MCF 10A (cell line): ENCODE measurements at regions not wholly inside any gene's neighbourhood (a gene's known extent, or its start where the extent isn't known, plus 50 kb on each side); places are given as distances from the start of the nearest gene placed in this dataset.

ENCODE experiments used
- BruUV-seq: library from RNA; stranded (reverse); fragments of 400-500 nt; replicated peaks from 2 replicates; lab custom pipeline; 2021; lab: Mats Ljungman, UMichigan
- CTCF ChIA-PET: fragments of 300-600 bp; sonication (Branson Sonifier 250); formaldehyde crosslinking; extraction: SDS; loops from one replicate; lab custom pipeline; 2021; ENCODE audit warnings: antibody characterized with exemption, inconsistent platforms; lab: Yijun Ruan, JAX
- POLR2A ChIA-PET: fragments of 300-600, 350-650 bp; sonication (Branson Sonifier 250); formaldehyde crosslinking; extraction: SDS; loops from one replicate; lab custom pipeline; 2020; ENCODE audit warnings: antibody characterized with exemption, inconsistent platforms; lab: Yijun Ruan, JAX
- DNase-seq: peaks from one replicate; pipeline ENCODE4 v3.0.0-alpha.2; 2018; ENCODE audit not compliant: unreplicated experiment
- H3K27ac Mint-ChIP-seq: one replicate; pipeline ENCODE4 v1.8.0; 2022; ENCODE audit warnings: mild to moderate bottlenecking, low read depth, mixed read lengths; ENCODE audit not compliant: unreplicated experiment
- H3K27me3 Mint-ChIP-seq: one replicate; pipeline ENCODE4 v1.8.0; 2022; ENCODE audit warnings: mixed read lengths; ENCODE audit not compliant: insufficient read depth, unreplicated experiment
- H3K36me3 Mint-ChIP-seq: one replicate; pipeline ENCODE4 v1.8.0; 2022; ENCODE audit warnings: mild to moderate bottlenecking, moderate library complexity, mixed read lengths; ENCODE audit not compliant: insufficient read depth, unreplicated experiment
- H3K4me1 Mint-ChIP-seq: one replicate; pipeline ENCODE4 v1.8.0; 2022; ENCODE audit warnings: mixed read lengths; ENCODE audit not compliant: insufficient read depth, unreplicated experiment
- H3K4me3 Mint-ChIP-seq: one replicate; pipeline ENCODE4 v1.8.0; 2022; ENCODE audit warnings: mild to moderate bottlenecking, moderate library complexity, mixed read lengths; ENCODE audit not compliant: unreplicated experiment
- H3K9me3 Mint-ChIP-seq: one replicate; pipeline ENCODE4 v1.8.0; 2022; ENCODE audit warnings: mixed read lengths; ENCODE audit not compliant: unreplicated experiment
- intact Hi-C: fragments of 100-400 bp; cut with micrococcal nuclease; formaldehyde crosslinking; loops from 2 replicates; pipeline ENCODE4 v1.14.1; 2022
- TF ChIP-seq, protein P1 (sequence below): fragments of 200-600 bp; IDR thresholded peaks from one replicate; pipeline ENCODE4 v1.8.0; 2022; ENCODE audit warnings: antibody characterized with exemption, mild to moderate bottlenecking; ENCODE audit not compliant: unreplicated experiment

DNA sequence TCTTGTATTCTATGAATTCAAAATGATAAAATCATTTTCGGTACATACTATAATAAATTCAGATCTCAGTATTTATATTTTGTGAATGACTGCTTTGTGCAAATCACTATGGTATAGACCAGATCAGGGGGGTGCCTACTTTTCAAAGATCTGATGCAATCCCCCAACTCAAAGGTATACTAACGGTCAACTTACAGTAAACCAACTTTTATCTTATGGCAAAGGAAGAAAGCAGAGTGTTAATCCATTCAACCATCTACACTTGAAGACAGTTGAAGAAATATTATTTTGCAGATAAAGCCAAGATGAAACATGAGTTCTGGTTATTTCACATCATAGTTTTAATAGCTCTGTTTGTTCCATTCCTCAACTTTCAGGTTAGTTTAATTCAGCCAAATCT lies 197.1 kb downstream of the MEX3B start:
- ChIA-PET CTCF (interaction anchor here (0.6 kb wide), 1 partner anchor 623 kb away, joined by 3 read pairs; no protein-coding TSS in a partner anchor), POLR2A (no interaction called here)
- intact Hi-C loops, result no loop called here
- TF ChIP-seq, protein P1, sequence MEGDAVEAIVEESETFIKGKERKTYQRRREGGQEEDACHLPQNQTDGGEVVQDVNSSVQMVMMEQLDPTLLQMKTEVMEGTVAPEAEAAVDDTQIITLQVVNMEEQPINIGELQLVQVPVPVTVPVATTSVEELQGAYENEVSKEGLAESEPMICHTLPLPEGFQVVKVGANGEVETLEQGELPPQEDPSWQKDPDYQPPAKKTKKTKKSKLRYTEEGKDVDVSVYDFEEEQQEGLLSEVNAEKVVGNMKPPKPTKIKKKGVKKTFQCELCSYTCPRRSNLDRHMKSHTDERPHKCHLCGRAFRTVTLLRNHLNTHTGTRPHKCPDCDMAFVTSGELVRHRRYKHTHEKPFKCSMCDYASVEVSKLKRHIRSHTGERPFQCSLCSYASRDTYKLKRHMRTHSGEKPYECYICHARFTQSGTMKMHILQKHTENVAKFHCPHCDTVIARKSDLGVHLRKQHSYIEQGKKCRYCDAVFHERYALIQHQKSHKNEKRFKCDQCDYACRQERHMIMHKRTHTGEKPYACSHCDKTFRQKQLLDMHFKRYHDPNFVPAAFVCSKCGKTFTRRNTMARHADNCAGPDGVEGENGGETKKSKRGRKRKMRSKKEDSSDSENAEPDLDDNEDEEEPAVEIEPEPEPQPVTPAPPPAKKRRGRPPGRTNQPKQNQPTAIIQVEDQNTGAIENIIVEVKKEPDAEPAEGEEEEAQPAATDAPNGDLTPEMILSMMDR, result no peak
- Mint-ChIP-seq H3K4me3 (no peak overlapping the region), H3K9me3 (no peaks in the 10 kb centered on the region), H3K4me1 (no peaks in the 10 kb centered on the region), H3K27ac (no peak overlapping the region), H3K36me3 (no peaks in the 10 kb centered on the region), H3K27me3 (no peaks in the 10 kb centered on the region)
- BruUV-seq, result no TSS peak
- no peak for DNase-seq

DNA sequence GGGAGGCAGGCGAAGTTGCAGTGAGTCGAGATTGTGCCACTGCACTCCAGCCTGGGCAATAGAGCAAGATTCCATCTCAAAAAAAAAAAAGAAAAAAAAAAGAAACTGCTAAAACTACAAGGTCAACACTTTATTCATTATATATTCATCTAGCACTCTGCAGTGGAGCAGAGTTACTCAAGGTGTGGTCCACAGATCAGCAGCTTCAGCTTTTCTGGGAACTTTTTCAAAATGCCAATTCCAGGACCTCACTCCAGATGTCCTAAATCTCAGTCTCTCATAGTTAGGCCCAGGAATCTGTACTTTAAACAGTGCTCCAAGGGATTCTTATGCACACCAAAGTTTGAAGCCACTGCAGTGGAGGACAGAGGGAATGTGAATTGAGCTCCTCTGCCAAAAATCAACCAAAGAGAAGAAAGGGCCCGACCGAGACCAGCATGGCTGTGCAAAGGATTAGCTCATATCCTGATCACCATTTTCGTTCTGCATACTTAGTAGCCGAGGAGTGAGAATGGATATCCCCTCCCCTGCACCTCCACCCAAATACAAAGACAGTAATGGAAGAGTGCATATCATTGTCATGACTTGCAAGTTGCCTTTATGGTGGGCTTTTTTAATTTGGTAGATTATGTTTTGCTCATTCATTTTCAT lies 201.9 kb downstream of the MEX3B start:
- no peaks in the 10 kb centered on the region for H3K27me3 Mint-ChIP-seq
- intact Hi-C loops, result no loop called here
- TF ChIP-seq, protein P1, result no peak
- no peaks in the 10 kb centered on the region for H3K36me3 Mint-ChIP-seq
- no peaks in the 10 kb centered on the region for H3K4me1 Mint-ChIP-seq
- H3K27ac Mint-ChIP-seq, result no peak overlapping the region
- no peaks in the 10 kb centered on the region for H3K9me3 Mint-ChIP-seq
- CTCF ChIA-PET, result no interaction called here
- POLR2A ChIA-PET, result no interaction called here
- no peak overlapping the region for H3K4me3 Mint-ChIP-seq
- DNase-seq, result no peak
- no TSS peak for BruUV-seq

DNA sequence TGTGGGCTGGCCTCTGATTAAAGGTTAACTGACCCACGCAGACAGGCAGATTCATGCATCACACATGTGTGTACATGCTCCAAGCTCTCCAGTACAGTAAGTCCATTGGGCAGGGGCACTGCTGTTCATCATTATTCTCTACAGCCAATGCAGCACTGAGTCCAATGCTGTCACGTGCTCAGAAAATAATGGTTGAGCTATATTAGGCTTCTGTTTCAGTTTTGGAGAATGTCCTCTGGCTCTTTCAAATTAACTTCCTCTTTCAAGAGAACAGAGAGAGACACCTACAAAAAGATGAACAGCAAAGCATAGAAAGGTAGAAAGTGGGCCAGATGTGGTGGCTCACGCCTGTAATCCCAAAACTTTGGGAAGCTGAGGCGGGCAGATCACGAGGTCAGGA lies 202.6 kb downstream of the MEX3B start:
- no peaks in the 10 kb centered on the region for H3K36me3 Mint-ChIP-seq
- H3K27me3 Mint-ChIP-seq, result no peaks in the 10 kb centered on the region
- DNase-seq, result no peak
- intact Hi-C loops, result no loop called here
- BruUV-seq, result no TSS peak
- ChIA-PET POLR2A (no interaction called here), CTCF (no interaction called here)
- TF ChIP-seq, protein P1, result no peak
- no peak overlapping the region for H3K4me3 Mint-ChIP-seq
- H3K27ac Mint-ChIP-seq, result no peak overlapping the region
- no peaks in the 10 kb centered on the region for H3K9me3 Mint-ChIP-seq
- H3K4me1 Mint-ChIP-seq, result no peaks in the 10 kb centered on the region

DNA sequence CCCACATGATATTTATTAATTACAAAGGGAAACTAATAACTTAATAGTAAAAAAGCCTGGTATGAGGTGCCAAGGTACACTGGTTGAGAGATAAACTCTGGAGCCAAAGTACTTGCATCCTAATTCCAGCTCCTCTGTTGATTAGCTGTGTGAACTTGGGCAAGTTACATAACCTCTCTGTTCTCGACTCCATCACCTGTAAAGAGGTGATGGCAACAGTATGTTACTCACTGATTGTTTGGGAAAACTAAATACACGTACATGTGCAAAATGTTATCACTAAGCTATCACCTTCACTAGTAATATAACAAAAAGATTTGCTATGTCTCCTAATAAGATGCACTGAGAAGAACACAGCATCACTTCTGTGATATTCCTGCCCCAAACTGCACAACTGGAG lies 206.4 kb downstream of the MEX3B start:
- TF ChIP-seq, protein P1, result no peak
- CTCF ChIA-PET, result no interaction called here
- DNase-seq, result no peak
- no TSS peak for BruUV-seq
- H3K36me3 Mint-ChIP-seq, result no peaks in the 10 kb centered on the region
- no peaks in the 10 kb centered on the region for H3K27me3 Mint-ChIP-seq
- H3K4me3 Mint-ChIP-seq, result no peak overlapping the region
- no peaks in the 10 kb centered on the region for H3K4me1 Mint-ChIP-seq
- POLR2A ChIA-PET, result no interaction called here
- H3K9me3 Mint-ChIP-seq, result no peaks in the 10 kb centered on the region
- intact Hi-C loops, result no loop called here
- H3K27ac Mint-ChIP-seq, result no peak overlapping the region
